GM18868 (cell line): ENCODE measurements at regions not wholly inside any gene's neighbourhood (a gene's known extent, or its start where the extent isn't known, plus 50 kb on each side); places are given as distances from the start of the nearest gene placed in this dataset.

Source experiments
- ATAC-seq: cut with Tn5 transposase; IDR thresholded peaks from one replicate; pipeline ENCODE4 v1.9.1; 2021; ENCODE audit warnings: mild to moderate bottlenecking, moderate library complexity; ENCODE audit not compliant: unreplicated experiment

DNA sequence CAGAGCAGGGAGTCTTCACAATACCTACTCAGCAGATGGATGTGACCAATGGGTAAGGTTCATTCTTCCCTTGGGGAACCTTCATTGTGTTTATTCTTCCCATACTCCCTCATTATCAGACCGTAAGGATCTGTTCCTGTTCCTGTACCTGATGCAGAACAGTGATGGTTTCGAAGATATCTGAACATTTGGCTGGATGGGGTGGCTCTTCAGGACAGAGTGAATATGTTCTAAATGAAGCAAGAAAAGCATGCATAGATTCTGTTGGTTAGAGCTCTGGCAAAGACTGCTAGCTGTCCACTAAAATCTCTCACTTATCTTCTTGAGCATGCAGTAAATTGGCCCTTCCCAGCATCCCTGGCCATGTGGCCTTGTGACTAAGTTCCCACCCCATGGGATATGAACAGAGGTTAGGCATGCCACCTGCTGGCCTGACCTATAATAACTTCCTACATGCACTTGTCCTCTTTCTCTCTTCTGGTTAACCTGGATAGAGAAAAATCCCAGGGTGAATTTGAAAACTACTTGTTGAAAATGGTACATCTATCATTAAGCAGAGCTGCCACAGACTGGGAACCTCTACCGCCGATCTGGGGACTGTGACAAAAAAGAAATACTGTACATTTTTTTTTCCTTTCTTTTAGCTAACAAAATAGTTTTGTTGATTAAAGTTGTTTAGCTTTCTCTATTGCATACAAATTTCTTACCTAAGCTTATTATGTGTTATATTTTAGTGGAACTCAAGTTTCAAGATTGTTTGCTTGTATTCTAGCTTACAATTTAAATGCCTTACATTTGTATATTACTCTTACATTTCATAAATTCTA is 60.0 kb upstream of the BANK1 start:
- ATAC-seq = peak; percentile 94

DNA sequence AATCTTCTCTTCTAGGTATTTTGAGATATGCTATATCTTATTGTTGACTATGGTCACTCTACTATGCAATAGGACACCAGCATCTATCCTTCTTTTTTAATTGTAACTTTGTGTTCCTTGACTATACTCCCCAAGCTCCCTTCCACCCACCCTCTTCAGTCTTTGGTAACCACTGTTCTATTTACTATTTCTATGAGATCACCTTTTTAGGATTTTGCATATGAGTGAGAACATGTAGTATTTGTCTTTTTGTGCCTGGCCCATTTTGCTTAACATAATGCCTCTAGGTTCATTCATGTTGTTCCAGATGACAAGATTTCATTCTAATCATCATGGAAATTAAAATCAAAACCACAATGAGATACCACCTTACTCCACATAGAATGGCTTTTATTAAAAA is 63.3 kb upstream of the BANK1 start:
- no peak for ATAC-seq

DNA sequence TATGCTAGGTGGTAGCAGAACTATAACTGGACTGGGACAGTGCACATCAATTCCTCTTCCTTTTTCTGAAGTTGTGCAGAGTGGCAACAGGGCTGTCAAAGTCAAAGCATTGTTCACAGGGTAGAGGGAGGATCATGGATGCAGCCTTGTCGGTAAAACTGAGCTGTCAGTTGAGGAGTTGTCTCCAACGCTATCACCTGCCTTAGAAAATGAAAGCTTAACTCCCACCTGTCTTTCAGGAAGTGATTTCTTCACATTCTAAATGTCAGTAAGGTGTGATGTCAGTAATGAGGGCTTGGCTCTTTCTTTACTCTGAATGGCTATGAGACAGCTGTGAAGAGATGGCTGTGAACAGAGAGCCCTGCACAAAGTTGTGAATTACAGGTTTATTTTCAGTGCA is 66.4 kb upstream of the BANK1 start:
- ATAC-seq = no peak

DNA sequence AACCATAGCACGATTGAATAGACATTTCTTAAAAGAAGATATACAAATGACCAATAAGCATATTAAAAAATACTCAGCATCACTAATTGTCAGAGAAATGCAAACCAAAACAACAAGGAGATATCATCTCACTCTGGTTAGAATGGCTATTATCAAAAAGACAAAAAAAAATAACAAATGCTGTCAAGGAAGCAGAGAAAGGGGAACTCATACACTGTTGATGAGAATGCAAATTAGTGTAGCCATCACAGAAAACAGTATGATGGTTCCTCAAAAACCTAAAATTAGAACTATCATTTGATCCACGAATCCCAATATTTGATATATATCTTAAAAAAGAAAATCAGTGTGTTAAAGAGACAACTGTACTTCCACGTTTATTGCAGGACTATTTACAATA is 71.7 kb upstream of the BANK1 start:
- ATAC-seq = no peak

DNA sequence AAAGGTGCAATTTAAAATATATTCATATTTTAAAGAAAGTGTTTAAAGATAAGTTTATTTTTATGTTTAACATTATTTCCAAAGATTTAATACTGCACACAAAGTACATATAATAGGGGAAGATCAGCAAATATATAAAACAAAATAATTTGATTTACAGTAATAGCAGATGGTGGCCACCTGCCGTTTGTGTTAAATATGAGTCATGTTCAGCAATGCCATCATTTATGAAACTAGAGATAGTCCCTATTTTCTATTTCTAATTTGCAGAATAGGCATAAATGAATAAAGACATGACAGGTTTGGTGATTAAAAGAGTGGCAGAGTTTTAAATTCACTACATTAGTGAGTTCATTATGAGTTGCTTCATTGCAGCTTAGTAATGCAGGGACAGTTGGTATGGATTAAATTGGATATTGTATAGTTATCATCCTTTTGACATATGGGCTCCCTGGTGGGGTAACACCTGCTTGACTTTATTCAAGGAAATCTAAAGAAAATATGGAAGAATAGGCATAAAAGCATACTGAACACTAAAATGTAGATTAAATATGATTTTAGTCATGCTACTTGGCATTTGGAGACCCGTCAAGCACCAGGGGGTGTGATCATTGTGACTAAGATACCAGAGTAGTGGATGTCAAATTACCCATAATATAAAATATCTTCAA is 78.8 kb upstream of the BANK1 start:
- no peak for ATAC-seq

DNA sequence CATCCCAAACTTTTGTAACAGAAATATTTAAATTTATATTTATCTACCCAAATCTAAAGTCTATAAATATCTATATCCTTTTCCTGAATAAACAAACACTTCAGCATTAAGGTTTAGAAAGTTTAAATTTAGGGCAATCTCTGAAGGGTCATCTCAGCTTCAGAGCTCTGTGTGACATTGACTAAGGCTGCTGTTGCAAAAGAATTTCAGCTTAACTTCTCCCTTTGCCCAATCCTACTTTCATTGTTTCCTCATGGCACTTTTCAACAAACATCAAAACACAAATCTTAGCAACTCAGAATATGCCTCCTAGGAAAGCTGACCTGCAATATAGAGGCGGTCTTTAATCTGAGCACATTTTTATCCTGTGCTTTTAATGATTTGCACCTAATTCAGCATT is 79.7 kb upstream of the BANK1 start:
- ATAC-seq = no peak

DNA sequence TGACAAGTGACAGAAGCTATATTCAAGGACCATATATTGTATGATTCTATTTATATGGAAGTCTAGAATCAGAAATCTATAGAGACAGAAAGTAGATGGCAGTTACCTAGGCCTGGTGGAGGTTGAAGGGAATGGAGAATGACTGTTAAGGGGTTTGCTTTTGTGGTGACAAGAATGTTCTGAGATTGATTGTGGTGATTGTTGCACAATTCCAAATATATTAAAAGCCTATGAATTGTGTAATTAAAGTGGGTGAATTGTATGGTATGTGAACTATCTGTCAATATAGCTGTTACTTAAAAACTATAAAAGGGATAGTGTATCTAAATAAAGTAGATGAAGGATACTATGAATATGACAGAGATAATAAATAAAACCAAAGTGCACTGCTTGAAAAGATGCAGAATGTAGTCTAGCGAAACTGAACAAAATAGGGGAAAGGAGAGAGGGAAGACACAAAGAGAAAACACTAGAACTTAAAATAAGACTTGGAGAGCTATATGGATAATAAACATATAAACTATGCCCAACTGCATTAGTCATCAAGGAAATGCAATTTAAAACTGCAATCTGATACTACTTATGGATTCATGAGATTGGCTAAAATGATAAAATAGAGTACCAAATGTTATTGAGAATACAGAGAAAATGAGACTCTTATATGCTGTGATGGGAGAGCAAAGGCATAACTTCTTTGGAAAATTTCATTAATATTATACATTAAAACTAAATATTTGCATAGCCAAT is 82.1 kb upstream of the BANK1 start:
- no peak for ATAC-seq

DNA sequence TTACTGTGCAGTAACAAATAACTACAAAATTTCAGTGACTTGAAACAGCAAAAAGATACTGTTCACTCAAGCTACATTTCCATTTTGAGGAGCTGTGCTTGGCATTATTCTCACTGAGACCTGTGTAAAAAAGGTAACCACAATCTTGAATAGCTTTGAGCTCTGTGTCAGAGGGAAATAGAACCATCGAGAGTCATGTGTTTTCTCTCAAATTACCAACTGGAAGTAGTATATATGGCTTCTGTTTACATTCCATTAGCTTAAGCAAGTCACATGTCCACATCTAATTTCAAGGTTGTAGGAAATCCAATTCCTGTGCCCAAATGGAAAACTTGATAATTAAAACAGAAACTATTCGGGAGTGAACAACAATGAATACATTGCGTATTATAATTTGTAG is 82.9 kb upstream of the BANK1 start:
- ATAC-seq = no peak

DNA sequence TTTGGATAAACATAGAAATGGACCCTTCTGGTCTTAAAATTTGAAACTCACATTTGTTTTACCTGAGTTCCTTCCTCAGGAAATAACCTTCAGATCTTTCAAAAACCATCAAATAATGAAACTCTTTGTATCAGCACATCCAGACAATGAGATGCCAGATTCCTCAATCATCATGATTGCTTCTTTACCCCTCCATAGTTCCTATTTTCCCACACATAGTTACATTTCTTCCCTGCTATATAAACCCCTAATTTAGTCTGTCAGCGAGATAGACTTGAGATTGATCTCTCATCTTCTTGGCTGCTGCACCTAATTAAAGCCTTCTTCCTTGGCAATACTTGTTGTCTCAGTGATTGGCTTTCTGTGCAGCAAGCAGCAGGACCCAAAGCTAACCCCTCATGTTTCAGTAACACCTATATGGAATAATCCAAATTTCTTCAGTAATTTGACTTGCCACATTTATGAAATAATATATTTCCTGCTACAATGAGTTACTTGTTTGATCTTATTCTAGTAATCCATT is 83.9 kb upstream of the BANK1 start:
- no peak for ATAC-seq

DNA sequence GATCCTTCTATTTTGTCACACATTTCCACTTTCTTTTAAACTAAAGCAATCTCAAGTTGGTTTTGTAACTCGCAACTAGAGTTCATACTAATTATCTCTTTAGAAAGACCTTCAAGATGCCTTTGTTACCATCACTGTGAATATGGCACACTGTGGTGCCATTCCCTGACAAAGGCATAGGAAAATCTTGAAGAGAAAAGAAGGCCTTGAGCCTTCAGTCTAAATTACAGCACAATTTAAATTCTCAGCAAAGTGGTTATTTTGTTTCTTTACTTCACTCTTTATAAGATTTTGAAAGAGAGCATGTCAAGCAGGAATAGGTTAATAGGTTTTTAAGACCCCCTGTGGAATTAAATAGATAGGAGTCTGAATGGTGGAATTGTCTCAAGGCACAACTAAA is 89.0 kb upstream of the BANK1 start:
- ATAC-seq = no peak

DNA sequence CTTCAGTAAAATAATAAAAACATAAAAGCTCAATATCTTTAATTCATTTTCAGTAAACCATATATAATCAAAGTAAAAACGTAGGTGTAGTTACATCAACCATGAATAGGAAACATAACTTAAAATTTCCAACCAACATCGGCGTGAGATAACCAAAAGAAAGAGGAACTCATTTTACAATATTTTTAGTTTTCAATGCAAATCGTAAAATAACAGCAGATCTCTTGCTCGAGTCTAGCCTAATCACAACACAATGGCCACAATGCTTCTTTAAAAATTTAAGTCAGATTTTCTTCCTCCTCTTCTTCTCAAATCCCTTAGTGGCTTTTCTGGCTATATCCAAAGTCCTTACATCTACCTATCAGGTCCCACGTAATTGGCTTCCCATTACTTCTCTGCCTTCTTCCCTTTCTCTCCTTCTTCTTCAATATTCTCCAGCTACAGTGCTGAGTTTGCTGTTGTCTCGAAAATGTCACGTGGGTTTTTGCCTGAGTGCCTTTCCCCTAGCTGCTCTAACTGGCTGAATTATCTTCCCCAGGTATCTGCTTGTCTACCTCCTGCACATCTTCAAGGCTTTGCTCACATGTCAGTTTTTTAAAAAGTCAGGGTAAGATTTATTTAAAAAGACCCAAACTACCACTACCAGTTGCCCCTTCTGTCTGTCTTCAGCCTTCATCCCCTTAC is 90.9 kb upstream of the BANK1 start:
- no peak for ATAC-seq

DNA sequence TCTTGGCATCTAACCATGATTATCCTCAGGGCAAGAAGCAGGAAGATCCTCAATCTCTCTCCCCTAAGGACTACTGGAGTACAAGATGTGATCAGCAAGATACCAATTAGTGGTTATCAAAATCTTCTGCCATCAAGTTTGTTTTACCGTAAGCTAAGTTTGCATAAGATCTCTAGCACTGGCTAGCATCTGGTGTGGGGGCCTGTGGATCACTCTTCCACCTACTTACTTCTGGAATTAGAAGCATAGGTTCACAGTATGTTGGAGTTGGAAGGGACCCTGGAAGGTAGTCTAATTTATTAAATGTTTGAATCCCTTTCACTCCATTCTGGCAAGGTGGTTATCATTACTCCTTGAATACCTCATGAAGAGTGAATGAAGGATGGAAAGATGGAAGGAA is 93.3 kb upstream of the BANK1 start:
- ATAC-seq = no peak

DNA sequence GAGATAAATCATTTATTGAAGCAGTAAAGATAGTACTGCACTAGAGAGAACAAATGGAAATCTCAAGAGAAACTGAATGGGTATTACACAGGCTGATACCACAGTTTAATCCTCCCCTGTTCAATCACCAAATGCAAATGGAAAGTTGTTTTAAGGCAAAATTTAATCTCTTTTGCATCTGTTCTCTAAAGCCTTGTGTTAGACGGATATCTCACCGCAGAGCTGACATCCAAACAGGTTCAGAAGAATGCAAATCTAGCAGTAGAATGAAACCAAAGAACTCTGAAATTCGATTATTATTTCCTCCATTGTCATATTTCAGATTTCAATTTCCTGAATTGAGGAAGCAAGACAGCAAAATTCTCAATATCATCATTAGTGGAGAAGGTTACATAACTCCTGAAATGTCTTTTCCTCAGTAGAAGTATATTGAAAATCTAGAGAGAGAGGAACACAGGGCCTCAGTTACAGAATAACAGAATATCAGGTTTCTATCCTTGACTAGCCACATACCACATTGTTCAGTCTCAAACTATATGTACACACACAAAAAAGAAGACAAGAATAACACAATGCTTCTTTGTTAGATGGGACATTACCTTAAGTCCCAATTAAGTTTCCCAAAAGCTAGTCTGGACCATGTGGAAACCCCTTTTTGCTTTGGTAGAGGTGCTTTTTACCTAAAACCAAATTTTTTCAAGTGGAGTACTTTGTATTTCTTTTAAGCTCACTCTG is 94.1 kb upstream of the BANK1 start:
- ATAC-seq = no peak

DNA sequence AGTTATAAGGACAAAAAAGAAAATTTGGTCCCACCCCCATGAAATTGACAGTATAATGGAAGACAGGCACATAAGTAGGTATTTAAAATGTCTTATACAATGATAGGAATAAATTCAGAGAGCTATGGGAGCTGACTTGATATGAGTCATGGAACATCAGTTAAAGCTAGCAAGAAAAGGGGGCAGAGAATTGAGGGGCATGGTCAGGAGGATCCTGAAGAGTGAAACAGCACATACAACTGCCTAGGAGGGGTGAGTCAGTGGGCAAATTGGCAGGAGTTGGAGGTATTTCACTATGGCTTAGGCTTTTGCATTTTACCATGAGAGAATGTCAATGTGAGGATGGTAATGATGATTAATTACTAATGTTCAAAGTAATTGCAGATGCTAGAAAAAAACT is 95.4 kb upstream of the BANK1 start:
- no peak for ATAC-seq

DNA sequence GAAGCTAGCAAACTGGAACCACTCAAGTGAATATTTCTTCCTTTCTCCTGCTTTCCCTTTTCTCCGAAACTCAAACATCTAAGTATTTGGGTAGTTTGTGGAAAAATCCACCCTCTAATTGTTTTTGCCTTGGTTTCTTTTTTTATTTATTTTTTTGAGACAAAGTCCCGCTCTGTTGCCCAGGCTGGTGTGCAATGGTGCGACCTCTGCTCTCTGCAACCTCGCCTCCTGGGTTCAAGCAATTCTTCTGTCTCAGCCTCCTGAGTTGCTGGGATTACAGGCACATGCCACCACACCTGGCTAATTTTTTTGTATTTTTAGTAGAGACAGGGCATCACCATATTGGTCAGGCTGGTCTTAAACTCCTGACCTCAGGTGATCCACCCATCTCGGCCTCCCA is 96.1 kb upstream of the BANK1 start:
- ATAC-seq = peak; percentile 6

DNA sequence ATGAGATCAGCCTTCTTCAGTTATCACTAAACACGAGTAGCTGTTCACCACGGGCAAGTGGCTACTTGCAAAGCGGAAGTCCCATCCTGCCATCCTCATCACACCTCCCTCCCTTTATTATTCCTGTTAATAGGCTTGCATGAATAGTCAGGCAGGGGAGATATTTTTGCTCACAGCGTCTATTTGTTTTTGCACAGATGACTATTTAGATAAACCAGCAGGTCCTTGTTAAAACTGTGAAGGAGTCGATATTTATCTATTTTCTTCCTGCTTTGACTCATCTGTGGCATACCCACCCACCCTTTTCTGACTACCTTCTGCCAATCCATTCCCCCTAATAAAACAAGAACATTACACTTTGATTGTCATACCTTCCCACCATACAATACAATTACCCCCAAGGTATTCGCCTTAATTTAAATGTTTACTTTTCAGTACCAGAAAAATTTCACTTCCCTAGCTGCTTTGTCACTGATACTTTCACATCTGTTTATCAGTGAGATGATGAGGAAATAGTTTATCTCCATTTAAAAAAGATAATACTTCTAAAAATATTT is 96.6 kb upstream of the BANK1 start:
- peak; percentile 97 for ATAC-seq

DNA sequence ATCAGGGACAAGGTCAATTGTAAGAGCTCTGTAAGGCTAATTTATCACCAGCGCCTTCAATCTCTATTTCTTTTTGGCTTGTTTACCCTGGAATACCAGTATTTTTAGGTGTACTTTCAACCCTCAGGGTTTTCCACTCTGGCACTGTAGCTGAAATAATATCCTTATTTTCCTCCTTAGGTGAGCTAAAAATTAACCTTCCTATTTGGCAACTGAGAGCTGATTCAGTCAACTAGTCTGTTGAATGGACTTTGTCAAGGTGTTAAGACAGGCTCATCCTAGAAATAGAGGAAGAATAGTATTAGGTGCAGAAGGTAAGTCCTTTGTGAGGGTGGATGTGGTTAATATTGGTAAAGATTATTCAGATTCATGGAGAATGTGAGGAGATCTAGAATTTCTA is 101.3 kb upstream of the BANK1 start:
- ATAC-seq = no peak

DNA sequence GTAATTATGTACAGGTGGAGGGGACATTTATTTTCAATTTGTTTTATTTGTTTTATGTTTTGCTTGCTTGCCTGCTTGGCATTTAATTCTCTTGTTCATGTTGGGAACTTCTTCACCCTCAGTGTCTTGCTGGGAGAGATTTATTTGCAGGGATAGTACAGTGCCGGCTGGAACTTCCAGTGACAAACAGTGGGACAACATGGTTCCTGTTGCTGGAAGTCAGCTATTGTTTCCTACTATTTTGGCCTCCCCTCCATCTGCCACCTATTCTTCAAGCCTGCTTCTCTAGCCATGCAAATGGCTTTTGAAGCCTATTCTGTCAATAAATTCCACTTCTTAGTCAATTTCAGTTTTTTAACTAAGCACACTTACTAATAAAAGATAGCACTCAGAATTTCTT is 105.4 kb upstream of the BANK1 start:
- ATAC-seq = no peak

DNA sequence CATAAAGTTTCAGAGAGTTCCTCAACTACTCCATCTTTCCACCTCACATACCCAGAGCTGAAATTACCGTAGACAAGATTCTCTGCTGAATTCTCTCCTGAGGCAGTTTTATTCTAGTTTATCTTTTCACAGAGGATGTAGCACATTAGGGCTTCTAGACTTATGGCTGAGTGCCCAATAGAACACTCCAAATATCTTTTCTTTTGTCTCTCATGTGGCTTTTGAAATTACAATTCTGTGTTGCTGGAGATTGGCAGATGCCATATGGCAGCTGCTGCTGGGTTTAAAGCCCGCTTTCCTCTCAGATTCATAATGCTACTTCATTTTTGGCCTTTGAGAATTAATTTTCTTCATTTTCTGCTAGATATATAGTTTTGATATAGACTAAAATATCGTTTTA is 107.6 kb upstream of the BANK1 start:
- no peak for ATAC-seq

DNA sequence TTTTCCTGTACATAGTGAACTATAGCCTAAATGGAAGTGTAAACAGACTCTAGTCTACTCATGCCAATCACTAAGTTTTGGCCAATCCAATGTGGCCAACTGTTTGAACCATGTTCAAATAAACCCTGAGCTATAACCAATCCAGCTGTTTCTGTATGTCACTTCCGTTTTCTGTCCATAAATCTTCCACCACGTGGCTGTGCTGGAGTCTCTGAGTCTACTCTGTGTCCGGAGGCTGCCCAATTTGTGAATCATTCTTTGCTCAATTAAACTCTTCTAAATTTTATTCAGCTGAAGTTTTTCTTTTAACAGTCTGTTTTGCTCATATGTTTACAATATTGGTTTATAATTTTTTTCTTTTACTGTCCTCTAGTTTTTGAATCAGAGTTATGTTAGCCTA is 112.3 kb upstream of the BANK1 start:
- ATAC-seq = no peak
